GM12864 (cell line): ENCODE measurements at regions not wholly inside any gene's neighbourhood (a gene's known extent, or its start where the extent isn't known, plus 50 kb on each side); places are given as distances from the start of the nearest gene placed in this dataset.

ENCODE experiments used
- DNase-seq: peaks from one replicate; pipeline ENCODE4 v3.0.0-alpha.2; 2011; ENCODE audit warnings: low read depth
- H3K4me3 ChIP-seq: 2 replicates; pipeline ENCODE4 v1.5.1; 2011; ENCODE audit warnings: mild to moderate bottlenecking, low read depth, low read length, control low read depth
- CTCF ChIP-seq: IDR thresholded peaks from 2 replicates; pipeline ENCODE4 v1.5.1; 2011; ENCODE audit warnings: low read depth, mild to moderate bottlenecking, moderate library complexity, low read length, control low read depth, inconsistent platforms; ENCODE audit errors: missing control alignments

DNA sequence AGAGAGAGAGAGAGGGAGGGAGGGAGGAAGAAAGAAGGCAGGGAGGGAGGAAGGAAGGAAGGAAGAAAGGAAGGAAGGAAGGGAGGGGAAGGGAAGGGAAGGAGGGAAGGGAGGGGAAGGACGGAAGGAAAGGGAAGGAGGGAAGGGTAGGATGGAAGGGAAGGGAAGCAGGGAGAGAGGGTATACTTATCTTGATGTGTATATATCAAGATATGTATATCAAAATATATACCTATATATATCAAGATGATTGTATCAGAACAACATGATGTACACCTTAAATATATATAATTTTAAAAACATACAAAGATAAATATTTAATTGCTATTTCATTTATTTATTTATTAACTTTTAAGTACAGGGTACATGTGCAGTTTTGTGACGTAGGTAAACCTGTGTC lies 96.8 kb upstream of the ADAMTS16 start:
- no peak for TF ChIP-seq CTCF
- no peak for DNase-seq

GRCh38 chr5:5044247-5044840 lies 95.8 kb upstream of the ADAMTS16 start:
- no peak for DNase-seq
- TF ChIP-seq CTCF, result no peak
- no peak overlapping the region for H3K4me3 ChIP-seq

More for the DNA sequence above, 96.8 kb upstream of the ADAMTS16 start:
- H3K4me3 ChIP-seq, result no peak overlapping the region

GRCh38 chr5:5046680-5047502 lies 93.2 kb upstream of the ADAMTS16 start:
- H3K4me3 ChIP-seq, result no peak overlapping the region
- no peak for TF ChIP-seq CTCF
- no peak for DNase-seq

- no peak for TF ChIP-seq CTCF
- no peak for DNase-seq
Observed at GRCh38 chr5:5050801-5051200, 89.3 kb upstream of the ADAMTS16 start.

GRCh38 chr5:5055712-5056111 lies 84.4 kb upstream of the ADAMTS16 start:
- TF ChIP-seq CTCF, result no peak
- DNase-seq, result no peak
- no peak overlapping the region for H3K4me3 ChIP-seq

More at GRCh38 chr5:5050801-5051200, 89.3 kb upstream of the ADAMTS16 start:
- H3K4me3 ChIP-seq, result no peak overlapping the region

DNA sequence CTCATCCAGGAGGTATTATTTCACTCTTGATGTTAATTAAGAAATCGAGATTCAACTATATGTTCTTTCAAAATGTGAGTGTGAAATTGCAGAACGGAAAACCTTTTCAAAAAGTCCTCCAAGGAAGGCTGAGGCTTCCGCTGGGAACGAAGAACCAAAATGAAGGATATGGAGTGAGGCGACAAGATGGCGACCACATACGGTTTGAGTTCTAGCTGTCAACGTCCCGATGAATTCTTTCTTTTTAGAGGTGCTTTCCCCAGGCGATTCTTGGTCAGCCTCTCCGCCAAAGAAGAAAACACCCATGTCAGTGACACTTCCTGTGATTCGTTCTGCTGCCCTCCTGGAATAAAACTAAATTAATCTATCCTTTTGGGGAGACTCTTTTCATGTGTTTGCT lies 78.3 kb upstream of the ADAMTS16 start:
- H3K4me3 ChIP-seq, result no peak overlapping the region
- no peak for DNase-seq
- no peak for TF ChIP-seq CTCF
